GM10266 (cell line): ENCODE measurements at regions not wholly inside any gene's neighbourhood (a gene's known extent, or its start where the extent isn't known, plus 50 kb on each side); places are given as distances from the start of the nearest gene placed in this dataset.

Experiments
- DNase-seq: peaks from one replicate; pipeline ENCODE4 v3.0.0; 2012; ENCODE audit errors: extremely low spot score
- CTCF ChIP-seq: IDR thresholded peaks from 2 replicates; pipeline ENCODE4 v1.5.1; 2012; ENCODE audit warnings: mild to moderate bottlenecking, low read depth; ENCODE audit not compliant: control insufficient read depth, insufficient read depth; ENCODE audit errors: missing control alignments

DNA sequence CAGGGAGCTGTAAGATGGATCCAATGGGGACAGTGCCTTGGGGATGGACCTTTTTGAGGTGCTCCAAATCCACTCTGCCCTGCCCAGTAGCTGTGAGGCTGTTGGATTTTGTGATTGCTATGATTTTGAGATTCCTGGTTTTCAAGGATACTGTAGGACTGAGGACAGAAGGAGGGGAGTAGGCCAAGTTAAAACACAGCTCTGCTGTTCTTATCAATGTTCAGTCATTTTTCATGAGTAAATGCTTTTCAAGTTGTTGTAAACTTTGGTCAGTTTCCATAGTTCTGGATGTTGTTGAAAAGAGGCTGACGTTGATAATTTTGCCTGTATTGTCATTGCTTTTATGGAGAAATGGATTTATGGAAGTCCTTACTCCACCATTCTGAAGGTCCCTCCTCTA lies 361.2 kb downstream of the ZNF516 start:
- no peak for DNase-seq
- no peak for TF ChIP-seq CTCF

DNA sequence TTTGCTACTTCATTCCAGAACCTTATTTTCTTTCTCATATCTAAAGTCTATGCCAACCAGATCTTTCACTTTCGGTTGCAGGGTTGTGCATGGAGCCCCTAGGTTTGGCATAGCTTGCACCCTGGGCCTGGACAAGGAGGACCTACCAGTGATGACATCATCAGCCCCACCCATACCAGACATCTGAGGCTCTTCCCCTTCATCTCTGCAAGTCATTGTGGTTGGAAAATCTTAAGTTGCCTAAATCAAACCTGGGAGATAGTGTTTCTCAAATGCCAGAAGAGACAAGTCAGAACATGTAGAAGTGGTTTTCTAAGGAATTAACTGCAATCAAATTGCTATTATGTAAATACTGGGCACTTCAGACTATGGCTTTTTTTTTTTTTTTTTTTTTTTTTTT lies 363.3 kb downstream of the ZNF516 start:
- DNase-seq: no peak

DNA sequence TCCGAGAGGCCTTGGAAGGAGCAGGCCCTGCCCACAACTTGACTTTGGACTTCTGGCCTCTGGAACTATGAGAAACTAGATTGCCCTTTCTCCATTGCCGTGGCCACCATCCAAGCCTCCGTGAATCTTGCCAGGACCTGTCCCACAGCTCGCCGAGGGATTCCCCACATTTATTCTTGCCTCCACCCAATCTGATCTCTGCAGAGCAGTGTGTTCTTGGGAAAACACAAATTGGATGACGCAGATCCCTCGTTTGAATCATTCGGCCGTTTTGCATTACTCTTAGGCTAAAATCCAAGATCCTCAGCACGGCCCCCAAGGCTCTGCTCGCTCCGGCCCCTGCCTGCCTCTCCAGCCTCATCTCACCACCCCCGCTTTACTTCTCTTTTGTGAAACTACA lies 364.2 kb downstream of the ZNF516 start:
- DNase-seq: no peak
- no peak for TF ChIP-seq CTCF

More for the DNA sequence above, 363.3 kb downstream of the ZNF516 start:
- no peak for TF ChIP-seq CTCF

GRCh38 chr18:76126327-76126726 lies 368.7 kb downstream of the ZNF516 start:
- DNase-seq: no peak
- no peak for TF ChIP-seq CTCF

DNA sequence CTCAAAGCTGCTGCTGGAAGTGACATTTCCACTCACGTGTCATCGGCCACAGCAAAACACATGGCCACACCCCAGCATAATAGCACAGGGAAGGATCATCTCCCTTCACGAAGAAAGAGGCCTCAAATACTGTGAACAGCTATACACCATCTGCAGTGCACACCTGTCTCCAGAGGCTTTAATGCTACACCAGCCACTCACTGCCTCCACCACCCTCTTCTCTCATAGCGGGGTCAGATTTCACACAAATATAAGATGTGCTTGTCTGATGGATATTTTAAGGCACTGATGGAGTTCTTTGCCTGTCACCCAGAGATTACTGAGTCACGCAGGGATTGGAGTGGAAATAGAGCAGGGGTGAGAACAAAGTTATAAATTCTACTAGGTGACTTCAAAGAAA lies 374.0 kb downstream of the ZNF516 start:
- no peak for TF ChIP-seq CTCF
- DNase-seq: no peak

DNA sequence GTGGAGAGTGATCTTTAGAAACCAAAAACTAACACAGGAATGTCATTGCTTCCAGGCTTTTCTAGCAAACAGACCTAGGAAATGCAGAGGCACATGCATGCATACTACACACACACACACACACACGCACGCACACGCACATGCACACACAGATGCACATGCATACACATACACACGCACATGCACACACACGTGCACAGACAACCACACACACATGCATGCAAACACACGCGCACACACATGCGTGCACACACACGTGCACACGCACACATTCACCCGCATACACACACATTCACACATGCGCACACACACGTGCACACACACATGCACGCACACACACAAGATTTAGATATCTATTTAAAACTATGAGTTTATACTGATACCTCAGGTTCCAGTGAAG lies 379.5 kb downstream of the ZNF516 start:
- TF ChIP-seq CTCF: no peak
- no peak for DNase-seq

DNA sequence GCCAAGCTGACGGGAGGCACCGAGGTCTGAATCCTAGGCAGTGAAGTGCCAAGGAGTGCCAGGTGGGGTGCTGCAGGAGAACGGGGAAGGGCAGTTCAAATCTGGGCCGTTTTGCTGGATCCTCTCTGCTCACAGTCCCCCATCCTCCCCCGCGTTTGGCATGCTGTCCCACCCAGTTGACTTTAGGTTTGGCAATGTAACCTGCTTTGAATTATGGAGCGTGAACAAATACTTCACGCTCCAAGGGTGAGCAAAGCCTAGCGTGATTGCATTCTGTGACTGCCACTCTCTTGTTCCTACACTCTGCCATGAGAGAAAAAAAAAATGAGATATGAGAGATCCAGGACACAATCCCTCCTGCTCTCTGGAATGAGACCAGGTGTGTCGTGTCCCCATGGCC lies 381.9 kb downstream of the ZNF516 start:
- no peak for TF ChIP-seq CTCF
- DNase-seq: no peak
